Stimulated activated CD8-positive, alpha-beta memory T cell treated with anti-CD3 and anti-CD28 coated beads, Interleukin-7, amount 100 ng/mL, for 24 hours (primary cell): ENCODE measurements at regions not wholly inside any gene's neighbourhood (a gene's known extent, or its start where the extent isn't known, plus 50 kb on each side); places are given as distances from the start of the nearest gene placed in this dataset.

Experiments
- DNase-seq: peaks from one replicate; pipeline ENCODE4 v3.0.0-alpha.2; 2020; ENCODE audit warnings: low read depth

GRCh38 chr3:127349501-127350171, 61.8 kb upstream of the PRR20G start:
- no peak for DNase-seq

GRCh38 chr3:127342735-127343134, 54.9 kb upstream of the PRR20G start:
- no peak for DNase-seq

DNA sequence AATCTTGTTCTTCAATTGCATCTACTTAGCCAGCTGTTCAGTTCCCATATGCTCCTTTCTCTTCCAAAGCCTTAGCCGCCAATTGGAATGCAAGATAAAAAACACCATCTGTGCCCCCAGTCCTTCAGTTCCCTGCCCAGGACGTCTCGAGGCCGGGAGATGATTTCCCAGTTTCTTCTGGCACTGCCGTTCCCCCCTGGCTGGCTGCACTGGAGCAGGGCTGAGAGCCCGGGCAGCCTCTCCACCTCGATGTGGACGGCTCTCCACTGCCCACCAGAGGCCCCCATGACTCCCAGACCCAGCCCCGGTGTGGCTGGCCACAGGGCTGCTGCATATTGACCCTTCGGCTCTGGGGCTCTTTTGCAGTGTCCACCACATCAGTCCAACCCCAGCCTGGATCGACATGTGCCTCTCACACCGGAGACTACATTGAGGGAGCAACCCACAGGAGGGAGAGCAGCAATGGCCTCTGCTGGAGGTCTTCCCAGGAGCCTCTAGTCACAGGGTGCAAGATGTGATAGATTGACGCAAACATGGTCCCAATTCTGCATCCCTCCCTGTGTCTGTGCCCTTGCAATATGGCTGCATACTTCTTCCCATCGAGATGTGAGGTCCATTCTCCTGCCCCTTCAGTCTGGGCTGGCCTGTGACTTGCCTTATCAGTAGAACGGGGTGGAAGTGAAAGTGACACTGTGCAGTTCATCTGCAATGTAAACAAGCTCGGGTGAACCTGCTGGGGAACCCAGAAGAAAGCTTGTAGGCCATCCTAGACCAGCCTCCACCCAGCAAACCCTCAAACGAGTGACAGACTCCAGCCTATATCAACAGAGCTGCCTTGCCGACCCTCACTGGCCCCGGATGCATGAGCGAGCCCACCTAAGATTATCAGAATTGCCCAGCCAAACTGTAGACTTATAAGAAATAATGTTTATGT, 52.3 kb upstream of the PRR20G start:
- DNase-seq: no peak

- no peak for DNase-seq
These were observed 51.2 kb upstream of the PRR20G start for GRCh38 chr3:127339016-127339415.

DNA sequence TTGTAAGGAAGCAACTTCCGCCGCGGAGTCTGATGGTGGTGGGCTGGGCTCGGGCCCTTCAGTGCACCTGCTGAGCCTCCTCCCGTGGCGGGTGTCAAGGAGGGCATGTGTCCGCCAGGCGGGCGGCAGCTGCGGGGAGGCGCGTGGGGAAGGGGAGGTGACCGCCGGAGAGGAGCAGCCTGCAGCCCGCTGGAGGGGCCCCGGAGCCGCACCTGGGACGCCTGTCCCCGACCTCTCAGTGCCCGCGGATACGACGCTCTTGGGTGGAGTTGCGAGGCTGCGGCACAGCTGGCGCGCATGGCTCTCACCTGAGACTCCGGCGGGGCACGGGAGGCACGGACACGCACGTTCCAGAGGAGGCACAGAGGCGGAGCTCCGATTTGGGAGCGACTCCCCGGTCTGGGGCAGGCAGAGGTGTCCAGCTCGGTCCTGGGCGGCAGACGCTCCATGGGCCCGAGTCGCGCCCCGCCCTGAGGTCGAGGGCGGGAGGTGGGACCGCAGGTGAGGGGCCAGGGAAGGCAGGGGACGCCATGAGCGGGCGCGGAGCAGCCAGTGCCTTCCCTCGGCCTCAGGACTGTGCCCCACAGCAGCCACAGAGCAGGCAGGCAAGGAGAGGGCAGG, 50.2 kb upstream of the PRR20G start:
- DNase-seq: no peak
